Stimulated activated CD8-positive, alpha-beta memory T cell treated with anti-CD3 and anti-CD28 coated beads, Interleukin-4, amount 100 ng/mL, for 48 hours (primary cell): ENCODE measurements at regions not wholly inside any gene's neighbourhood (a gene's known extent, or its start where the extent isn't known, plus 50 kb on each side); places are given as distances from the start of the nearest gene placed in this dataset.
"Not testable (repeated sequence)": the region's sequence is repeated elsewhere in the genome, so short reads cannot be mapped to it uniquely, and the experiment has no call there.

ENCODE experiments used
- DNase-seq: peaks from one replicate; pipeline ENCODE4 v3.0.0-alpha.2; 2020

GRCh38 chr4:148946271-148946670, 504.1 kb upstream of the NR3C2 start:
- no peak for DNase-seq

- no peak for DNase-seq
Measured at GRCh38 chr4:148944839-148945219, 502.6 kb upstream of the NR3C2 start.

- DNase-seq: no peak
Measured at GRCh38 chr4:148944136-148944838, 502.1 kb upstream of the NR3C2 start.

- no peak for DNase-seq
Measured at GRCh38 chr4:148934926-148935578, 492.8 kb upstream of the NR3C2 start.

GRCh38 chr4:148926276-148927260, 484.4 kb upstream of the NR3C2 start:
- DNase-seq: no peak

- no peak for DNase-seq
Measured at GRCh38 chr4:148923881-148924280, 481.7 kb upstream of the NR3C2 start.

- DNase-seq: no peak
Measured at GRCh38 chr4:148922497-148922896, 480.3 kb upstream of the NR3C2 start.

- no peak for DNase-seq
Measured at GRCh38 chr4:148914734-148915133, 472.5 kb upstream of the NR3C2 start.

- no peak for DNase-seq
Measured at GRCh38 chr4:148914301-148914700, 472.1 kb upstream of the NR3C2 start.

GRCh38 chr4:148903388-148903787, 461.2 kb upstream of the NR3C2 start:
- no peak for DNase-seq

GRCh38 chr4:148901075-148901705, 459.0 kb upstream of the NR3C2 start:
- no peak for DNase-seq

GRCh38 chr4:148898139-148898538, 455.9 kb upstream of the NR3C2 start:
- not testable (repeated sequence) for DNase-seq

GRCh38 chr4:148893095-148893494, 450.9 kb upstream of the NR3C2 start:
- DNase-seq: no peak

- DNase-seq: no peak
Measured at GRCh38 chr4:148883891-148884290, 441.7 kb upstream of the NR3C2 start.

- no peak for DNase-seq
Measured at GRCh38 chr4:148883435-148883834, 441.2 kb upstream of the NR3C2 start.

GRCh38 chr4:148881860-148882643, 439.8 kb upstream of the NR3C2 start:
- no peak for DNase-seq

GRCh38 chr4:148874331-148874730, 432.1 kb upstream of the NR3C2 start:
- DNase-seq: no peak

- DNase-seq: no peak
Measured at GRCh38 chr4:148868191-148868590, 426.0 kb upstream of the NR3C2 start.

GRCh38 chr4:148866666-148867065, 424.5 kb upstream of the NR3C2 start:
- no peak for DNase-seq

- DNase-seq: no peak
Measured at GRCh38 chr4:148857973-148858534, 415.8 kb upstream of the NR3C2 start.

- DNase-seq: no peak
Measured at GRCh38 chr4:148857239-148857972, 415.2 kb upstream of the NR3C2 start.
